ENCODE measurements at regions not wholly inside any gene's neighbourhood (a gene's known extent, or its start where the extent isn't known, plus 50 kb on each side); places are given as distances from the start of the nearest gene placed in this dataset.

DNA sequence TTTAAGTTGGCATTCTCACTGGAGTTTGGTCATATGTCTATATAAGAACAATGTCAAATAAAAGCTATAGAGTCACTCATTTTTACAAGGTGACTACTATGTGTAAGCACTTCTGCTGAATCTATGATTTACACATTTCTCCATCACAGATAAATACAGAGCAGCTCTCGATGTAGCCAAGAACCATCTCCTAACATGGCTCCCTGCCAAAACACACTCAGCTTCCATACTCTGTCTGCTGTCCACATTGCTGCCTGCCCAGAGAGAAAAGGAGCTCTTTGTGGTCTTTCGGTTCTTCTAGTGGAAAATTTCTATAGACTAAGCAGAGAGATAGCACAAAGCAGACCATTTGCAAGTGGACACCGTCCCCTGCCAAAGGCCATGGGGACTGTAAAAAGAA, 190.9 kb upstream of the KLF12 start:
- DNase-seq, result peak; percentile 44

DNA sequence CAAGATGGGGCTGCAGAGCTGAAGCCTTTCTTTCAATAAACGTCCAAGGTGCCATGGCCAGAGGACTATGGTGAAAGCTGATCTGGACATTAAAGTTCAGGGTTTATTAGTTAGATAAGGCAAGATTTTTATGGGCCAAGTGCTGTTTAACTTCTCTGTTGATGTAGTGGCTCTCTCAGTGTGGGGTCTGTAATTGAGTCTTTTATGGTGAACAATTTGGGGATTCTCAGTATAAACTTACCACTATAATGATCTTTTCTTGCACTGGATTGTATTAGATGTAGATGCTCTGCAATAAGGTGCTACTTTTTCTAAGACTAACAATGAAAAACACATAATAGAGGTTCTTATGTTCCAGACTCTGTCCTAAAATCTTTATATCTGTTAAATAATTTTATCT, 190.1 kb upstream of the KLF12 start:
- DNase-seq, result no peak

DNA sequence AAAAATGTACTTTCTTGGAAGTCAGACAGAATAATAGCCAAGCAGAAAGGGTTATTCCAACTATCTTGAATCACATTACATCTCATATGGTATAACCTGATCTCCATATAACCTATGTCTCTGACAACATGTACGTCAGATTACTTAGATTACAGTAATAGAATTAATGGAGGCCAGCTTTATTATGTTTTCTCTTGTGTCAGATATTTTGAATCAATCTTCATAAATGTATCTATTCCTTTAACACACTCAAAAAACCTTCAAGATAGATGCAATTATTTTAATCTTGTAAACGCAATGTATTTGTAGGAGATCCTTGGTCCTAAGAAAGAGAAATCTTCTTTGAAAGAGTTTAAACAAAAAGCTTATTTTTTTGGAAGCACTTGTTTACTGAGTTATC, 188.4 kb upstream of the KLF12 start:
- no peak for DNase-seq

DNA sequence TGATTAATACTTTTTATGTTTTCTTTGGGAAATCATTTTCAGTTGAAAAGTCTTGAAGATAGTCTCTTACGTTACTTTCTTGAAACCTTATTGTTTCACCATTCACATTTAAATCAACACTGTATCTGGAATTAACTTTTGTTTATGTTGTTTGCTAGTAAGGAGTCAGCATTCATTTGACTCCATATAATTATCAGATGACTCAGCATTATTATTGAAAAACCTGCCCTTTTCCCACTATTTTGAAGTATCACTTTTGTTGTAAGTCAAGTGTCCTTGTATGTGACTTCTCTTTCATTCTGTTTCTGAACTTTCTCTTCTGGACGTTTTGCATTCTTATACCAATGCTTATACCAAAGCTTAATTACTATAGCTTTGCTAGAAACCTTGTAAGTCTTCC, 186.1 kb upstream of the KLF12 start:
- no peak for DNase-seq

DNA sequence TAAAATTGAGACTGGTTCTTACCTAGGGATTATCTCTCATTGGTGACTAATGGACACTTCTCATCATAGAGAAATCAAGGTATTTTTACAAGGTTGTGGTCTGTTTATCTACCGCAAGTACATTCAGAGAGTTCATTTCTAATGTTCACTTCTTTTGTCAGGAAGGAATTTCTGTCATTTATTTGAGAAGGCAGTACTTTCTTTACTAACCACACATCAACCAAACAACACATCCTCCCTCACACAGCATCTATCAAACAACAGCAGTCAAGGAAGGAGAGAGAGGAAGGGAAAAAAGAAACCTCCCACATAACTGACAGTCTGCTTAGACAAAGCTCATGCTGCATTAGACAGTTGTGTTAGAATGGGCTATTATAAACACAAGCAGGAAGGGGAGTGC, 182.3 kb upstream of the KLF12 start:
- no peak for DNase-seq

DNA sequence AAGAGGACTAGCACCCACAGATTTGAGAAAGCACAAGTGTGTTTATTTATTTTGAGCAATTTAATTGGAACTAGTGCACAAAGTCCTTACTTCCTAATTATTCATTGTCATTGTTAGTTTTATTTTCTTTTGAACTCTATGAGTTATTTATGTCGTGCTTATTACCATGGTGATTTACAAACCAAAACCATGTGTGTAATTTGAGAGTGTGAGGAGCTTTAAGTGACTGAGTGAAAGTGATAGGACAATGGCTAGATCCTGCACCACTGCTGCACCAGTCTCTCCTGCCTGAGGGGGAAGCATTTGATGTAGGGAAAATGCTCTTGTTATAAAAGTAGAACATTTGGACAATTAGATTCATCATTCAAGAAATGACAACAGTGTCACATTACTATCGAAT, 172.3 kb upstream of the KLF12 start:
- no peak for DNase-seq

DNA sequence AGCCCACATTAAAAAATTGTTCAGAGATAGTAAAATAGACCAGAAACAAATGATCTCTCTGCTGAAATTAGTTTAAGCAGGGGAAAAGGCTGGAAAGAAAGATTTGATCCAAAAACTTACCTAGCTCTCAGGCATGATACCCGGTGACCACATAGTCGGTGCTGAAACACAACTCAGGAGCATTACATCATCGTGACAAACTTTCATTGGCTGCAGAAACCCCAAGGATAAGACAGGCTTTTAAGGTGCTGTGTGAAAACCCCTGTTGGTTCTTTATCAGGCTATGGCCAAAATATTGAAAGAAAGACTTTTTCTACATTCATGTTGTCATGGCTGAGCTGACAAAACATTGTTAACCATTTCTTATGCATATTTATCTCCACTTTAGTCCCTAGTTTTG, 171.7 kb upstream of the KLF12 start:
- no peak for DNase-seq

DNA sequence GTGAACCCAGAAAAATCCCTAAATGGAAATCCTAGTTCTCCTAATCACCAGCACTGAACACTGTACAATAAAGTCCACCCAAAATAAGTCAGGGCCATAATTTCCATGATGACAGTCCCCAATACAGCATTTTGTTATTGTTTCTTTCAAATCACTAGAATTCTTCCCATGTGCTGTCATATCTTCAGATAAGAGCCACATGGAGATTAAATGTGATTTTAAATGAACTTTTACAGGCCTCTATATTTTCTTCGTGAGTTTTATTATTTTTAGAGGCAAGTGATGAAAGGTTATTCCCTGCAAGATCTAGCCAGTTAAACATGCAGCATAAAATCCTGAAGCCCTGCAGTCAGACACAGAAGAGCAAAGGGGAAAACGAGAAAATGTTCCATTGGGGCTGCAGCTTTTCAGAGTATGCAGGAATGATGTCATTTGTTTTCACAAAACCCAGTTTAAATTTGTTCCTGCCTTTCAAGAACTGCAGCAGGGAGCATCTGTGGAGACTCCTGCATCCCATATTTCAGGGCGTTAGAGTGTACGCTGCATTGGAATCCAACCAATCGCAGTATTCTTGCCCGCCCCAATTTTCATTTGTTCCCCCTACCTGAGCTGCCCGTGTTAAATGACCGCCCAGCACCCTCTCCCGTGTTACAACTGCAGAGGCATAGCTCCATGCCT, 167.2 kb upstream of the KLF12 start:
- DNase-seq, result no peak

DNA sequence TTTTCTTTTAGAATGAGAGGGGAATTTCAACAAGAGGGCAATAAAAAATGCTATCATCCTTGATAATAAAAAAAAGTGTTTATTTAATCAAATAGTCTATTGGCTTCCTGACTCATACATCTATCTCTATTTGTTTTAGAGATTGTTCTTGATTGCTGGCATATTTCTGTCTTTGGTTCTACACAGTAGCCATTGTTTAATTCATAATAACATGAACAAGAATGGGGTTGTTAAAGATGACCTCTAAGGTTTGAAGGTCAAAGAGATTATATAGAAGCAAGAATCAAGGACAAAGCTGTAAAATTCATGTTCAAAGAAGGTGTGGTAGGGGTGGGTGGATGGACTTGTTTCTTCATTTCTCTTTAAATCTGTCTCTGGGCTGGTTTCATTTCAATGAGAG, 166.0 kb upstream of the KLF12 start:
- no peak for DNase-seq

DNA sequence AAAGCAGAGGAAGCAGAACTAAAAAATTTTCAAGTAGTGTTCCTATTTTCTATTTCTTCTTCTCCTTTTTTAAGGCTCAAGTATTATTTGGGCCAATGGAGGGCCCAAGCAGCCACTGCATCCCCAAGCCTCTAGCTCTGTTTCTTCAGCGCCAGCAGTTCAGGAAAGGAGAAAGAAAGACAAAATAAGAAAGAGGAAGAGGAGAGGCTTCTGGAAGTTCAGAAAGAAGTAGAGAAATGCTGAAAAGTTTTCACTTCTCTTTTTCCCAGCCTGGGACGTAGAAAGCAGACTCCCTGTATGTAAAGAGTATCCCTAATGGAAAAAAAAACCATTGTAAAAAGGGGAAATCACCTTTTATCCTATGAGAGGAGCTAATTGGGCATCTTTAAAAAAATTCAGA, 165.5 kb upstream of the KLF12 start:
- no peak for DNase-seq

DNA sequence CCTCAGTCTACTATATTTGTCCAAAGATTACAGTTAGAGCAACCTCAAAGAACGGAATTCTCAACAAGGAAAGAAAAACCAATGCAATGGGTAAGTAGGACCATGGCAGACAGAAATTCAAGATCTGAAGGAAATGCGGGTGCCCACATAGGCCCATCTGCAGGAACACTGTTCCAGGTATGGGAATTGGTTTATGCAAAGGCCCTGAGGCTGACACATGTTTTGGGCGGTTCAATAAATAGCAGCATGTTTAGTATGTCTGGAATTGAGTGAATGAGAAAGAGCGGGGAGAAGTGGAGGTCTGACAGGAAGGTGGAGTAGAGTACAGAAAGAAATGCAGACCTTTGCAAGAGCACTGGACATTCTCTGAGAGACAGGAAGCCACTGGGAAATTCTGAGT, 164.7 kb upstream of the KLF12 start:
- DNase-seq, result no peak

DNA sequence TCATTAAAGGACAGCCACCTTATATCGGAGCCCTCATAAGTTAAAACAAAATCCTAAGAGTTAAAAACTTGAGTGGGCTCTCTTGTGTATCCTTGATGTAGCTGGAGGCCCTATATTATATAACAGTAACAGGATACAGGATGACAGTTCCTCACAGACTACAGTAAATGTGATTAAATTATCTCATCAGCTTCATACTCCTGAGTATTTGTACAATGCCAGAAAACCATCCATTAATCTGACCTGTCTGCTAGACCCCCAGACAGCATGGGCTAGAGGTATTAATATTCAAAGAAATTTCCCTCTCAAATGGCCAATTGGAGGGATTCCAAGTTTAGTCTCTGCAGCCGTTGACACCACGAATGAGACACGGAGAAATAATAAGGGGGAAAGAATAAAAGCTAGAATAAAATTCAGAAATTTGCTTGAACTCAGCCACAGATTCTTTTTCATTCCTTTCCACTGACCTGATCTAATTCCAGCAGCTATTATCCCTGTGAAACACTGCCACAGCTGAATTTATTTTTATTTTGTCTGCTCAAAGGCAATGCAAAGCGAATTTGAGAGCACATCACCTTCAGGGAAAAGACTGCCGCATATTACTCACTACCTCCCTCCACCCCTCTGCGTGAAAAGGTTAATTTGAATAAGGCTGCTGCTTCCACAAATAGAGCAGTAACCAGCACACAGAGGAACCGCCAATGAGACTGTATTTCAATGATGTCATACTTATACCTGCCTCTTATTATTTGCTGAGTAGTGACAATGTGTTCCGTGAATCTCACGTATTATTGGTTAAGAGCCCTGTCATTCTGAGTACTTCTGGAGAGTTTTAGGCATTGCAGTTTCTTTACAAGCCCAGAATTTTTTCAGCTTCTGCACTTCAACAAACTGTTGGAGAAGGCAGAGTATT, 155.9 kb upstream of the KLF12 start:
- peak; percentile 83 for DNase-seq

DNA sequence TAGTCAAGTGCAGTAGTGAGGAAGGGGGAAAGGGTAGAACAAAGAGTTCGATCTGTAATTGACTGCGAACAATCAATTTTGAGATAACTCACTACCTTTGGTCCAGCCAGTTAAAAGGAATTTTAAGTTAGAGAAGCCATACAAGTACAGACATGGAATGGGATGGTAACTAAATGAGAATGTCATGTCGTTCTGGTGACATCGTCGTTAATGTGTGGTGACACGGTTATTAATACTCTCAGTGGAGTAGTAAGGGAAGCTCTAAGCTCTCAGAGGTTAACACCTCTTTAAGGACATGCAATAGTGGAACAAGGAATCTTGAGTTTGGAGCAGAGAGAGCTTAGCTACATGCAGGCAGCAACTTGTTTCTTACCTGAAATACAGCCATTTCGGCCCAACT, 154.9 kb upstream of the KLF12 start:
- no peak for DNase-seq

DNA sequence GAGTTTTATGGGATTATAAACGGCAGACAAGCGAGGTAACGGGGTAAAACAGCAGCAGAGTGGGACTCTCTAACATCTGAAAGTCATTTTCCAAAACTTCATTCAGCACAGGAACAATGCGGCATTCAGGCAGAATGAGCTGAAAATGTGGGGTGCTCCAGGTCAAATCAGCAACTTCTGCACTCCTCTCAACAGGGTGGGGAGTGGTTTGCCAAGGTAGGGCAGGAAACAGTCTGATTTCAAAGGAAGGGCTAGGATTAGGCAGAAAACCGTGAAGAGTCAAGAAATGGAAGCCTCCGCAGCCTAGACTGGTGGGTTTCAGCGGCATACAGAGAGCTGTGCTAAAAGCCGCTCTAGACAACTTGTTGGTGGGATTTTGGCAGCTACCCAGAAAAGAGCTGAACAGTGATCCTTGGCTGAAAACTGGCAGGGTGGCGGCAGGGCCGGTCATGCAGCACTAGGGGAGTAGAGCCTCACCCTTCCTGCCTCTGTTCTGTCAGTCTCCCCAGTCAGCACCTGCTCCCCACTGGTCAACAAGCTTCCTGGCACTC, 154.2 kb upstream of the KLF12 start:
- no peak for DNase-seq

DNA sequence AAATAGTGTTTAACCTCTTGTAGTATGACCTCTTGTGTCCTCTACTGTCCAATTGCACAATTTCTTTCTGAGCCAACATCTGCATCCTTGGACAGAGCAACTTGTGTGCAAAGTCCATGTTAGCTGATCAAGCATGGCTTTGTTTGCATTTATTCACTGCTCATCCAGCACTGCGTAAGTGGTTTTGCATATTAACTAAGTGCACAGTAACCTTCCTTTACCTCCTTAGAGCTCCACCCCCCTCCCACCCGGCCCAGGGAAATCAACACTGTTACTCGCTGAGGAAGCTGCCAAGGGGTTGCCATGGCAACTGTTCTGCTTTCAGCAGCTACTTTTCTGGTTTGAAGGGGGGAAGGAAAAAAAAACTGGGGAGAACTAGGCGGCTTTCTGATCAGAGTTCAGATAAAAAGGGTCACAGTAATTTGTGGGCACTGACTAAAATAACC, 153.5 kb upstream of the KLF12 start:
- peak; percentile 90 for DNase-seq

DNA sequence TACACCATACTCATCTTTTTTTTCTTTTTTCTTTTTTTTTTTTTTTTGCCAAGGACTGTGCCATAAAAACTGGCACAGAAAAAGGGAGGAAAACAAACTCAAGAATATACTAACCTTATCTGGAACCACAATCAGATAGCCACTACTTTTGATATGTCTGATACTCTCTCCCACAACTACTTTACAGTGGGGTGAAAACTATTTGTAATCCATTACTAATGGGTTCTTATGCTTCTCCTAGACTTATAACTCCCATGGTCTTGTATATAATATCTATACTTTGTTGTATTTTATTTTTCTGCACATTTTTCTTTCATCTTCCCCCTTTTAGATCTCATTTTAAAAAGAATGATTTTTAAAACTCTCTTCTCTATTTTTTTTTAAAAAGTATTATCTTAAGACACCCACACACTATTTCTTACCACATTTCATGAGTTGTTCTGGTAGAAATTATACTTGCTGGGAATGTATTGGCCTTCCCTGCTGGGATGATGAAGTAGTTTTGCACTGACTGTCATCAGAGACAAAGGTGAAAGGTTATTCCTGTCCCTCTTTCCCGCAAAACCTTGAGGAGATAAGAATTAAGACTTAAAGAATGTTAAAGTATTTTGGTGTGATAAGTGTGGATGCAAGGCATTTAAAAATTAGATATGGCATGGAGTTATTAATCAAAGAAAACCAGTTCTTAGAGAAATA, 146.7 kb upstream of the KLF12 start:
- no peak for DNase-seq

DNA sequence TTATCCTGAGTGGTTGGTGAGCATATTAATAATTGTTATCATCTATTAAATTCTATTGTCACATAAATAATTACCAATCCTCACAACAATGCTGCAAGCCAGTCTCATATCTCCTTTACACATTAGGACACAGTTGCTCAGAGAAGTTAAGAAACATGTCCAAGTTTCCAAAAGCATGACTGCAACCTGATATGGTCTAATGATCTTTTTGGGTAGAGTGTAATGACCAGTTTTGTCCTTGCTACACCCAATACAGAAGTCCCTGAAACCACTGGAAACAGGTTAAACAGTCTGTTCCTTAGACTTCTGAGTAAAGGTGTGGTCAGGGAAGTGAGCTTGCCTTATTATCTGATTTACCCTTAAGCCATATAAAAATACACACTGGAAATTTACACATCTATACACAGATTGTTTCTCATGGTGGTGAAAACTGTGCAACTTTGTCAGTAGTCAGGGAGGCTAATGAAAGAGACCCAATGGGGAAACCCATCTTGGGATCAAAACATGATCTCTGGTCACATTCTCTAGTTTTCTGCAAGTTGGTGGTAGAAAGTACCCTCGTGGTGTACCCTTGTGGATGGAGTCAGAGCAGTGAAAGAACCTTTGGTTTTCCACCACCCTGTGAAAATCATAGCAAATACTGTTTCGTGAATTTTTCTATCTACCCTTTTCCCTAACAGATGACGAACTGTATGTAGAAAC, 146.0 kb upstream of the KLF12 start:
- no peak for DNase-seq

DNA sequence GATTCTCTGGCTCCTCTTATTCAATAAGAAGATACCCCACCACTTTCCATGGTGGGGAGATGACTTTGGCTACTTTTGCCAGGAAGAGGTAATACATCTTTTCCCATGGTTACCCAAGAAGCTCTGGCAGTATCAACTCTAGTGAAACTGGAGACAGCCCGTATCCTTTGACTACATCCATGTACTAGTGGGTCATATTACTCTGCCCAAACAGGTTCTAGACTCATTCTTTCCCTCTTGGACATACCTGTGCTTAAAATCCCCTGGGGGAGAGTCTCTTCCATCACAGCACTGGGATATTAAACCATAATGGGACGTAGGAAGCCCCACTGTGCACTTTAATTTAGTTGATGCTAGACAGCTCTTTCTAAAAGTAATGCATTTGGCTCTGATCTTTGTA, 144.7 kb upstream of the KLF12 start:
- no peak for DNase-seq

DNA sequence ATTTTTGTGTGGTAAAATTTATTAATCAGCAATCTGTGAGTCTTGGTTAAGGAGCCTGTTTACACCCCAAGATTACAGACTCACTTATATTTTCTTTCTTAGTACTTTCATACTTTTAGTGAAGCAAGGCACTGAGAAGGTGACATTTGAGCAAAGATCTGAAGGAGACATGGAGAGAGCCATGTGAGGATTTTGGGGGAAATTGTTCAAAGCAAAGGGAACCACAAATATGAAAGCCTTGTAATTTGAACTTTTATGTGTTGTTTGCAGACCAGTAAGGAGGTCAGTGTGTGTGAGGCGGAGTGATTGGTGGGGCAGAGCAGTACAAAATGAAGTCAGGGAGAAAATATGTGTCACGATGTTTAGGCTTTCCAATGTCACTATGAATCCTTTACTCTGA, 140.7 kb upstream of the KLF12 start:
- no peak for DNase-seq

DNA sequence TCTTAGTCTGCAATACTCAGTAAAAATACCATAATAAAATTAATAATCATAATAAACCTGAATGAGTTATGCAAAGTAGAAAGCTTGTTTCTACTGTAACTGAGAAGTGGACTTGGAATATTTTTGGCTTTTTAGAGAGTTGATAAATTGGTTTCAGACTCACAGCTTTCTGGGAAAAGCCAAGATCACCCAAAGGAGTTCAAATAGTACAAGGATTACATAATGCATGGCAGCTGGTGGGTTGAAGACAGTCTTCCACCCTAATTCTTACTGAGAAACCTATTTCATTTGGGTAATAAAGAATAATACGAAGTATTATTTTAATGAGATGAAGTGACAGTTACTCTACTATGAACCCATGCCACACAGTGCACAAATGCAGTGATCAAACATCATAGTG, 139.4 kb upstream of the KLF12 start:
- no peak for DNase-seq

DNA sequence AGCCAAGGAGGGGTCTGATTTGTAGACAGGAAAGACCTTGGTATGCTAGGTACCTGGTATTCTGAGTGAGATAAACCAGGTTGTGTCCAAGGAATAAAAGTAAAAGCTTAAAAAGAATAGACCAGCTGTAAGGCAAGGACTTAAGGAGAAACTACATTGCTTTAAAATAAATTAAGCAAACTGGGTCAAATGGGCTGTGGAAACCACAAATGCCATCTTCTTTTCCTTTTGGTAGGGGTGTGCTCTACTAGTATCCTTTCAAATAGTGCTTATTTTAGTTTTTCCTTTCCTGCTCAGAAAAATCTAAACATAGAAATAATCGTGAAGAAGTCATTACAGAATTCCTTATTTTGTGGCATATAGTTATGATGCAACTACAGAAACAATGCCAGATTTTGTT, 138.6 kb upstream of the KLF12 start:
- DNase-seq, result no peak

DNA sequence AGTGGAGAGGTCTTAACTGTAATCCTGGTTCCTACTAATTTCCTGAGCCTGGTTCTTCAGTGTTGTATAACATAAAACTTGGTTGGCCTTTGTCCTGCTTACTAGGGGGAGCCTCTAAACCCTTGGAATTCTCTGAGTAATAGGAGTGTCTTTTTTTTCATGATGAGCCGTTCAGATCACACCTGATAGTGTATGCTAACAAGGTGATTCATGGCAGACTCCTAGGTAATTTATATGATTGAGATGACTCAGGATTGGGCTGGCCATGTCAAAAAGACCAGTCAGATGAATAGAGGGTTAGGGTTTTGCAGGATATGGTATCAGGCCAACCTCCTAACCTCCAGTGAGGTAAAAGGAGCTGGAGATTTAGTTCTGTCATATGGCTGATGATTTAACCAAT, 135.8 kb upstream of the KLF12 start:
- no peak for DNase-seq

DNA sequence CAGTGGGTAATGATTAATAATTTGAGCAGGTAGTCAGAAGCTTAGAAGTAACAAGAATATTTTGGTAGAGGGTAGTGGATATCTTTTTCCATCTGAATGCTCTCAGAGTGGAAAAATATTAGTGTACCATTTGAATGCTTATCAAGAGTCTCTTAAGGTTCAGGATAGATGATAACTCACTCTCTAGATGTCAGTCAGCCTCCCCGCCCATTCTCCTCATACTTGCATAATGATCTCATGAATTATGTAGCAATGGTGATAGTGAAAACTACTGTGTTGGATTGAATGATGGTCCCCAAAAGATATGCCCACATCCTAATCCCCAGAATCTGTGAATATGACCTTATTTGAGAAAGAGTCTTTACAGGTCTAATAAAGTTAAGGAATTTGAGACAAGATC, 132.7 kb upstream of the KLF12 start:
- DNase-seq, result no peak
